Hepatocyte (in vitro differentiated cells): ENCODE measurements at regions not wholly inside any gene's neighbourhood (a gene's known extent, or its start where the extent isn't known, plus 50 kb on each side); places are given as distances from the start of the nearest gene placed in this dataset.

Experiments
- DNase-seq: peaks from one replicate; pipeline ENCODE4 v3.0.0-alpha.2; 2016; ENCODE audit warnings: low spot score
- H2AFZ ChIP-seq: fragments of 200-600 bp; sonication (generic); 2 replicates; pipeline ENCODE4 v1.6.0; 2016; ENCODE audit warnings: antibody characterized with exemption, mild to moderate bottlenecking
- H3K27ac ChIP-seq: fragments of 200-600 bp; sonication (generic); 2 replicates; pipeline ENCODE4 v1.5.1; 2016; ENCODE audit warnings: mild to moderate bottlenecking
- H3K27me3 ChIP-seq: fragments of 200-600 bp; sonication (generic); 2 replicates; pipeline ENCODE4 v1.6.1; 2016
- H3K36me3 ChIP-seq: fragments of 200-600 bp; sonication (generic); replicated peaks from 2 replicates; pipeline ENCODE4 v1.5.1; 2016; ENCODE audit warnings: low read depth; ENCODE audit not compliant: insufficient read depth
- H3K4me1 ChIP-seq: fragments of 200-600 bp; sonication (generic); 2 replicates; pipeline ENCODE4 v1.5.1; 2016; ENCODE audit warnings: mild to moderate bottlenecking, moderate library complexity; ENCODE audit not compliant: insufficient read depth
- H3K4me2 ChIP-seq: fragments of 200-600 bp; sonication (generic); 2 replicates; pipeline ENCODE4 v1.6.0; 2016
- H3K4me3 ChIP-seq: fragments of 200-600 bp; sonication (generic); 2 replicates; pipeline ENCODE4 v1.5.1; 2016; ENCODE audit warnings: mild to moderate bottlenecking
- H3K79me2 ChIP-seq: fragments of 200-600 bp; sonication (generic); 2 replicates; pipeline ENCODE4 v1.6.0; 2017; ENCODE audit warnings: mild to moderate bottlenecking
- H3K9me2 ChIP-seq: fragments of 200-600 bp; sonication (generic); replicated peaks from 2 replicates; pipeline ENCODE4 v1.6.0; 2017; ENCODE audit warnings: mild to moderate bottlenecking; ENCODE audit not compliant: insufficient read depth
- H3K9me3 ChIP-seq: fragments of 200-600 bp; sonication (generic); 2 replicates; pipeline ENCODE4 v1.5.1; 2016; ENCODE audit warnings: low read depth, mild to moderate bottlenecking
- H4K20me1 ChIP-seq: fragments of 200-600 bp; sonication (generic); 2 replicates; pipeline ENCODE4 v1.6.0; 2016; ENCODE audit warnings: mild to moderate bottlenecking; ENCODE audit not compliant: insufficient read depth, poor library complexity, severe bottlenecking
- EZH2 ChIP-seq: fragments of 200-600 bp; sonication (generic); IDR thresholded peaks from 2 replicates; pipeline ENCODE4 v1.6.1; 2016; ENCODE audit warnings: antibody characterized with exemption, mild to moderate bottlenecking, borderline replicate concordance
- EZH2phosphoT487 ChIP-seq: fragments of 200-600 bp; sonication (generic); IDR thresholded peaks from one replicate; pipeline ENCODE4 v1.6.1; 2018; ENCODE audit warnings: antibody characterized with exemption, mild to moderate bottlenecking, low read depth, moderate library complexity; ENCODE audit not compliant: unreplicated experiment, severe bottlenecking
- WGBS: methylation state at CpG from one replicate; pipeline ENCODE4 v1.1.6; 2016; ENCODE audit warnings: low lambda C conversion rate; ENCODE audit errors: missing lambda C conversion rate; 5-methylcytosine and 5-hydroxymethylcytosine counted together
- TF ChIP-seq, protein P1 (sequence below): fragments of 200-600 bp; sonication (generic); IDR thresholded peaks from 2 replicates; pipeline ENCODE4 v1.5.1; 2016; ENCODE audit warnings: antibody characterized with exemption, mild to moderate bottlenecking; ENCODE audit not compliant: poor library complexity

DNA sequence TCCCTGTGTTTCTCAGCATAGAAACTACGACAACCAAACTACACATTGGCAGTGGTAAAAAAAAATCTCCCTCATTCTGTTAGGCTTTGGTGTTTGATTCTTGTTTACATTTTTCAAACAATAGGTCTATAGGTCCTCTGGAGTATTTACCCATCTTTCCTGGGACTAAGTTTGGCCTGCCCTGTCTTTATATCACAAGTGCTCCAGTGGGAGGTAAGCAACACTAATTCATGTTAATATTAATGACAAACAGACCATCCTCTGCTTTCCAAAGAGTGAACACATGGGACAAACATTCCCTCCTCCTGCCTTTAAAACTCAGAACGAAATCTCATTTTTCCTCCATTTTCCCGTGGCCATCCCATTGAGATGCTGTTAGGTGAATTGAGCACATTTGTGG is 514.1 kb upstream of the INTU start:
- Histone ChIP-seq H3K36me3 (no peaks in the 10 kb centered on the region), H2AFZ (no peak overlapping the region), H3K9me3 (no peaks in the 10 kb centered on the region), H3K79me2 (no peaks in the 10 kb centered on the region), H3K4me2 (no peak overlapping the region), H3K9me2 (no peaks in the 10 kb centered on the region), H4K20me1 (no peaks in the 10 kb centered on the region), H3K27ac (no peak overlapping the region), H3K4me1 (no peaks in the 10 kb centered on the region), H3K4me3 (no peak overlapping the region), H3K27me3 (no peaks in the 10 kb centered on the region)
- TF ChIP-seq EZH2phosphoT487: no peak
- TF ChIP-seq EZH2: no peak
- TF ChIP-seq, protein P1, sequence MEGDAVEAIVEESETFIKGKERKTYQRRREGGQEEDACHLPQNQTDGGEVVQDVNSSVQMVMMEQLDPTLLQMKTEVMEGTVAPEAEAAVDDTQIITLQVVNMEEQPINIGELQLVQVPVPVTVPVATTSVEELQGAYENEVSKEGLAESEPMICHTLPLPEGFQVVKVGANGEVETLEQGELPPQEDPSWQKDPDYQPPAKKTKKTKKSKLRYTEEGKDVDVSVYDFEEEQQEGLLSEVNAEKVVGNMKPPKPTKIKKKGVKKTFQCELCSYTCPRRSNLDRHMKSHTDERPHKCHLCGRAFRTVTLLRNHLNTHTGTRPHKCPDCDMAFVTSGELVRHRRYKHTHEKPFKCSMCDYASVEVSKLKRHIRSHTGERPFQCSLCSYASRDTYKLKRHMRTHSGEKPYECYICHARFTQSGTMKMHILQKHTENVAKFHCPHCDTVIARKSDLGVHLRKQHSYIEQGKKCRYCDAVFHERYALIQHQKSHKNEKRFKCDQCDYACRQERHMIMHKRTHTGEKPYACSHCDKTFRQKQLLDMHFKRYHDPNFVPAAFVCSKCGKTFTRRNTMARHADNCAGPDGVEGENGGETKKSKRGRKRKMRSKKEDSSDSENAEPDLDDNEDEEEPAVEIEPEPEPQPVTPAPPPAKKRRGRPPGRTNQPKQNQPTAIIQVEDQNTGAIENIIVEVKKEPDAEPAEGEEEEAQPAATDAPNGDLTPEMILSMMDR: no peak
- WGBS: 63% methylated on average over 3 of the region's 3 CpGs
- DNase-seq: no peak

DNA sequence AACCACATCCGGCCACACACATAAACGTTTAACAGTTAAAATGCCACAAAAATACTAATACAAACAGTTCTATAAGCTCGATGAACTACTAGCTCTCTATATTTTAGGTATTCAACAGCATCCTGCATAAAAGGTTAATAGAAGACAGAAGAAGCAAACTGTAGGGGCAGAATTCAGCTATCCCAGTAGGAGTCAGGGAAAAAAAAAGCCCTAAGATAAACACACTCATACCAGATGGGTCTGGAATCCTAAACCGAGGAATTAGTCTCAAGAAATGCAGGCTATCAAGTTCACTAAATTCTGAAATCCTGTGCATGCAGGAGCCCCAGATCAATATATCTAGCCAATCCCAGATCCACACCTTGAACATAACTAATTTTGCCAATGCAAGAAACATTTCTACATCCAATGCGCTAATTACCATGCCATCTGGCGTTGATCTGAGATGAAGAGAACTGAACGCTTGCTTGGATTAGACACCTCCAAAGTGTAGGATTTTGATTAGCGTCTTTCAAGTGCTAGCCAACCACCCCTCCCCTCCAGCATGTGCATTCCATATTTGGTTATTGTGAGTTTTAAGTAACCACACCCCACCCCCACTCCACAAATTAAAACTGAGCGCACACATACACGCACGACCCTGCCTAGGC is 512.2 kb upstream of the INTU start:
- Histone ChIP-seq H3K4me2 (no peak overlapping the region), H3K9me3 (no peaks in the 10 kb centered on the region), H3K36me3 (no peaks in the 10 kb centered on the region), H3K27me3 (no peaks in the 10 kb centered on the region), H4K20me1 (no peaks in the 10 kb centered on the region), H3K9me2 (no peaks in the 10 kb centered on the region), H2AFZ (no peak overlapping the region), H3K4me3 (no peak overlapping the region), H3K4me1 (no peaks in the 10 kb centered on the region), H3K79me2 (no peaks in the 10 kb centered on the region), H3K27ac (no peak overlapping the region)
- DNase-seq: no peak
- 74% methylated on average over 11 of the region's 11 CpGs for WGBS
- TF ChIP-seq, protein P1: no peak
- TF ChIP-seq EZH2phosphoT487 (no peak), EZH2 (no peak)

DNA sequence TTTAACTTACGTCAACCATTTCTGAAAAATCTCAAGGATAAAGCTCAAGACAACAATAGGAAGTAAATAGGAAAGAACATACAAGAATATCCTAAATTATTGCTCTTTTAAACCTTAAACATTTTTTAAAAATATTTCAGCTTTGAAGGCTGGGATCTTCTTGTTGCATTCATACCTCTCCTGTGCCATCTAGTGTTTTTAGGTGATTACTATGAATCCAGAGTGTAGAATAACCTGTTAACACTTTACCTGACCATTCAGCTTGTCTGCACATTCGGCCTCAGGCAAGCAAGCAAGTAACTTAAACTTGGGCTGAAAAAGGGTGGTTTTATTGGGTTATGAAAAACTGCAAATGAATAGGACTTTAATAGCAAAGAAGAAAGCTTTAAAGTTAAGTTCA is 507.8 kb upstream of the INTU start:
- no peaks in the 10 kb centered on the region for H3K9me2 ChIP-seq
- 76% methylated on average over 2 of the region's 2 CpGs for WGBS
- no peak for TF ChIP-seq EZH2phosphoT487
- TF ChIP-seq, protein P1: peak; percentile 39
- TF ChIP-seq EZH2: no peak

More for the DNA sequence above, 507.8 kb upstream of the INTU start:
- H3K27ac ChIP-seq: no peak overlapping the region
- no peaks in the 10 kb centered on the region for H3K79me2 ChIP-seq
- peak; percentile 9 for DNase-seq
- no peak overlapping the region for H3K4me3 ChIP-seq
- no peaks in the 10 kb centered on the region for H3K27me3 ChIP-seq
- H3K4me2 ChIP-seq: no peak overlapping the region
- H3K4me1 ChIP-seq: no peaks in the 10 kb centered on the region
- H3K36me3 ChIP-seq: no peaks in the 10 kb centered on the region
- H2AFZ ChIP-seq: no peak overlapping the region
- no peaks in the 10 kb centered on the region for H4K20me1 ChIP-seq
- H3K9me3 ChIP-seq: no peaks in the 10 kb centered on the region
